Cardiac muscle cell (in vitro differentiated cells and primary cell): ENCODE measurements at regions not wholly inside any gene's neighbourhood (a gene's known extent, or its start where the extent isn't known, plus 50 kb on each side); places are given as distances from the start of the nearest gene placed in this dataset.

Source experiments
- DNase-seq, 2 donors: peaks; one replicate each; pipeline versions ENCODE4 v3.0.0 to v3.0.0-alpha.2; 2010 to 2017; ENCODE audit warnings: low read depth in 1 of 2, low spot score in 1 of 2
- H3K27ac ChIP-seq: fragments of 200-600 bp; sonication (generic); 2 replicates; pipeline ENCODE4 v1.5.1; 2016
- H3K27me3 ChIP-seq: fragments of 200-600 bp; sonication (generic); 2 replicates; pipeline ENCODE4 v1.6.0; 2016; ENCODE audit warnings: control low read depth
- H3K36me3 ChIP-seq: fragments of 200-600 bp; sonication (generic); 2 replicates; pipeline ENCODE4 v1.5.1; 2016; ENCODE audit warnings: control low read depth
- H3K4me1 ChIP-seq: fragments of 200-600 bp; sonication (generic); 2 replicates; pipeline ENCODE4 v1.8.1; 2017; ENCODE audit warnings: low read depth, mild to moderate bottlenecking, mixed run types
- H3K4me3 ChIP-seq: fragments of 200-600 bp; sonication (generic); 2 replicates; pipeline ENCODE4 v1.5.1; 2016; ENCODE audit warnings: mild to moderate bottlenecking
- H3K9me3 ChIP-seq: fragments of 200-600 bp; sonication (generic); 2 replicates; pipeline ENCODE4 v1.5.1; 2017; ENCODE audit warnings: low read depth, mild to moderate bottlenecking, control low read depth
- CTCF ChIP-seq: IDR thresholded peaks from 2 replicates; pipeline ENCODE4 v1.5.1; 2012; ENCODE audit warnings: low read depth, mild to moderate bottlenecking, low read length

DNA sequence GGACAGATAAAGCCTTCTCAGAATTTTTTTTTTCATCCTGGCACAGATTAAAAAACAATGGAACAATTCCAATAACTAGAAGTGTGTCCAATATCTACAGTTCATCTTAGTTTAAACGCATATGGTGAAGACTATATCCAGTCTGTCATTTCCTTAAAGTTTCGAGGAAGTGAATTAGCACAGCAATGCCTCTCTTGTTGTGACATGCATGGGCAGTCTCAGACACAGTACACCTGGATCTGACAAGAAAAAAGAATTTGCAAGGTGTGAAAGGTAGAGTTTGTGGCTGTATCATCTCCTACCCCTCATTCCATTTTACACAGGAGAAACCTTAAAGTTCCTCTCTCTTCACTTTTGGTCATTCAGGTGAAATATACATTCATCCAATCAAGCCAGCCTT is 100.6 kb upstream of the ADAMTS19 start:
- H3K27me3 ChIP-seq = no peaks in the 10 kb centered on the region
- no peak overlapping the region for H3K27ac ChIP-seq
- no peak overlapping the region for H3K4me3 ChIP-seq
- TF ChIP-seq CTCF = no peak
- no peaks in the 10 kb centered on the region for H3K4me1 ChIP-seq
- DNase-seq = no peak
- no peaks in the 10 kb centered on the region for H3K9me3 ChIP-seq
- H3K36me3 ChIP-seq = no peaks in the 10 kb centered on the region

GRCh38 chr5:129361441-129362025 is 98.6 kb upstream of the ADAMTS19 start:
- Histone ChIP-seq H3K9me3 (no peaks in the 10 kb centered on the region), H3K4me1 (no peaks in the 10 kb centered on the region), H3K4me3 (no peak overlapping the region), H3K27ac (no peak overlapping the region), H3K36me3 (no peaks in the 10 kb centered on the region), H3K27me3 (no peaks in the 10 kb centered on the region)
- DNase-seq = peak; percentile 38 to 43
- peak; percentile 66 for TF ChIP-seq CTCF

DNA sequence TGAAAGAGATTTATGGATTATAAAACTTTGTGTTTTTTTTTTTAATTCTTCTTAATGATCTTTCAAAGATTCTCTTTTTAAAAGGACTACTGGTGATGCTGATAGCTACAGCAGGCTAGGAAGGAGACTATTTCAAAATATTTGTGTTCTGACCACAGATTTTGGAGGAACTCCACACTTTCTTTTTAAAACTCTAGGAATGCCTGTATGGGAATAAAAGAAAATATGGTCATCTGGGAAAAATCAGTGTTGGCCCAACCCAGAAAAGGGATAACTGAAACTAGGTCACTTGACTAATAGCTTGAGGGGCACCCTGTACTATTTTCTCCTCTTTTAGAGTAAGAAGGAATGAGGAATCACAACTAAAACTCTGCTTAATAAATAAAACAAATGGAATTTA is 97.6 kb upstream of the ADAMTS19 start:
- no peaks in the 10 kb centered on the region for H3K36me3 ChIP-seq
- TF ChIP-seq CTCF = no peak
- no peak overlapping the region for H3K4me3 ChIP-seq
- H3K4me1 ChIP-seq = no peaks in the 10 kb centered on the region
- H3K9me3 ChIP-seq = no peaks in the 10 kb centered on the region
- no peak for DNase-seq
- no peak overlapping the region for H3K27ac ChIP-seq
- H3K27me3 ChIP-seq = no peaks in the 10 kb centered on the region

GRCh38 chr5:129363991-129364390 is 96.1 kb upstream of the ADAMTS19 start:
- H3K4me1 ChIP-seq = no peaks in the 10 kb centered on the region
- H3K36me3 ChIP-seq = no peaks in the 10 kb centered on the region
- no peak overlapping the region for H3K4me3 ChIP-seq
- H3K27me3 ChIP-seq = no peaks in the 10 kb centered on the region
- H3K9me3 ChIP-seq = no peaks in the 10 kb centered on the region
- H3K27ac ChIP-seq = no peak overlapping the region
- DNase-seq = no peak
- no peak for TF ChIP-seq CTCF

- no peak overlapping the region for H3K27ac ChIP-seq
- peak in 1 of 2 donors; percentile 79 for DNase-seq
- no peak overlapping the region for H3K4me3 ChIP-seq
- H3K27me3 ChIP-seq = no peaks in the 10 kb centered on the region
- H3K4me1 ChIP-seq = no peaks in the 10 kb centered on the region
- H3K9me3 ChIP-seq = no peaks in the 10 kb centered on the region
- H3K36me3 ChIP-seq = no peaks in the 10 kb centered on the region
- no peak for TF ChIP-seq CTCF
Measured at GRCh38 chr5:129367883-129368282, 92.2 kb upstream of the ADAMTS19 start.

DNA sequence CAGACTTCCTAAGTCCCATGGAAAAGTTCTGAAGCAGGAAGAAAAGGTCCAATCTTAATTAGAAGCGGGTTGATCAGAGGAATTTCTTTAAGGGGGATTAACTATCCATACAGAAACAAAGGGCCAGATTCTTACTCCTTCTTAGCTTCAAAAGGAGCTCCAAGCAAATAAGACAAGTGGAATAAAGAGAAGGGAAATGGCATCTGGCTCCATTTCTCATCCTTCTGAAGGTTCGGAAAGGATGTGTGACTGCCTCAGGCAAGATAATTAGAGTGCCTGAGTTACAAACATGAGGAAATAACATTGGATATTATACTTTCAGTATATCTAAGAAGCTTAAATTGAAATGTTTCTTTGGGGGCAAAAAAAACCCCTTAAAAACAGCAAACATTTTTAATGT is 88.1 kb upstream of the ADAMTS19 start:
- H3K4me3 ChIP-seq = no peak overlapping the region
- TF ChIP-seq CTCF = no peak
- no peaks in the 10 kb centered on the region for H3K9me3 ChIP-seq
- H3K27ac ChIP-seq = no peak overlapping the region
- no peak for DNase-seq
- no peaks in the 10 kb centered on the region for H3K36me3 ChIP-seq
- no peaks in the 10 kb centered on the region for H3K27me3 ChIP-seq
- no peaks in the 10 kb centered on the region for H3K4me1 ChIP-seq
